Pancreas (tissue), 10 donors: ENCODE measurements at regions not wholly inside any gene's neighbourhood (a gene's known extent, or its start where the extent isn't known, plus 50 kb on each side); places are given as distances from the start of the nearest gene placed in this dataset.
A peak's percentile ranks its signal among the peaks of the same experiment; 100 is the strongest.
"Not testable (repeated sequence)": the region's sequence is repeated elsewhere in the genome, so short reads cannot be mapped to it uniquely, and the experiment has no call there.

ENCODE experiments used
- ATAC-seq, 4 donors: fragments of 200-7000 bp; cut with Tn5 transposase; one replicate each; pipeline versions ENCODE4 v1.8.0 to v1.9.1; 2020; ENCODE audit warnings: mild to moderate bottlenecking in 4 of 4, moderate library complexity in 4 of 4
- DNase-seq, 6 donors: peaks; one replicate each; pipeline ENCODE4 v3.0.0-alpha.2; 2020
- FAIRE-seq: peaks from 2 replicates; lab custom pipeline; 2012; peaks lifted over from hg19 to GRCh38; lab: Jason Lieb, UNC
- H3K27ac ChIP-seq, 4 donors: fragments of 200-600 bp; sonication (generic); 1 replicate in 3 of 4; 2 replicates in 1 of 4; pipeline versions ENCODE4 v1.5.0 to v1.8.0; 2020
- H3K27me3 ChIP-seq, 4 donors: fragments of 200-600 bp; one replicate each; pipeline ENCODE4 v1.8.0; 2021
- H3K36me3 ChIP-seq, 3 donors: fragments of 200-600 bp; sonication (generic) in 1 of 3; one replicate each; pipeline versions ENCODE4 v1.5.0 to v1.8.0; 2020 to 2021
- H3K4me1 ChIP-seq, 3 donors: fragments of 200-600 bp; one replicate each; pipeline ENCODE4 v1.8.0; 2021
- H3K4me3 ChIP-seq, 4 donors: fragments of 200-600 bp; sonication (generic) in 2 of 4; one replicate each; pipeline versions ENCODE4 v1.5.0 to v1.8.0; 2020 to 2021
- H3K9me3 ChIP-seq, 4 donors: fragments of 200-600 bp; one replicate each; pipeline ENCODE4 v1.8.0; 2021
- WGBS, 2 donors: extraction: QIAGEN DNeasy Blood & Tissue Kit; methylation state at CpG; one replicate each; pipeline ENCODE4 v1.1.7; 2013; 5-methylcytosine and 5-hydroxymethylcytosine counted together
- intact Hi-C, 3 donors: fragments of 100-400 bp; cut with DNase I; formaldehyde crosslinking; loops; one replicate each; pipeline versions ENCODE4 v1.11.1 to v1.14.2; 2022
- TF ChIP-seq, protein P1 (sequence below), 4 donors: fragments of 200-600 bp; sonication (generic) in 3 of 4; IDR thresholded peaks; one replicate each; pipeline versions ENCODE4 v1.5.0 to v1.8.0; 2021; ENCODE audit warnings: antibody characterized with exemption in 4 of 4
- donor health status: healthy with polysubstance abuse.
- donor health status: DM: no; HTN: no; CAD: no; lungs with moderate emphysema.
- donor health status: DM: no; HTN: no; CAD: no.
- donor health status: control.
- donor health status: control.
- donor health status: Bipolar disorder and iron deficiency.
- donor health status: DM: yes; HTN: yes; CAD: no.
- donor health status: DM: no; HTN: no; CAD: no.
- donor health status: DM: no; HTN: no; CAD: no.
- donor health status: DM: yes; HTN: yes; CAD: no.

DNA sequence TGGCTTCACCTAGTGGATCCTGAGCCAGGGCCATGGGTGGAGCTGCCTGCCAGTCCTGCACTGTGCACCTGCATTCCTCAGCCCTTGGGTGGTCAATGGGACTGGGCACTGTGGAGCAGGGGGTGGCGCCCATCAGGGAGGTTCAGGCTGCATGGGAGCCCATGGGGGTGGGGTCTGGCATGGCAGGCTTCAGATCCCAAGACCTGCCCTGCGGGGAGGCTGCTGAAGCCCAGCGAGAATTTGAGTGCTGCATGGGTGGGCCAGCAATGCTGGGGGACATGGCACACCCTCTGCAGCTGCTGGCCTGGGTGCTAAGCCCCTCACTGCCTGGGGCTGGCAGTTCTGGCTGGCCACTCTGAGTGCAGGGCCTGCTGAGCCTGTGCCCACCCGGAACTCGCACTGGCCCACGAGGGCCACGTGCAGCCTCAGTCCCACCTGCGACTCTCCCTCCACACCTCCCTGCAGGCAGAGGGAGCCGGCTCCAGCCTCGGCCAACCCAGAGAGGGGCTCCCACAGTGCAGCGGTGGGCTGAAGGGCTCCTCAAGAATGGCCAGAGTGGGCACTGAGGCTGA, 270.0 kb downstream of the CENPC start:
- TF ChIP-seq, protein P1, sequence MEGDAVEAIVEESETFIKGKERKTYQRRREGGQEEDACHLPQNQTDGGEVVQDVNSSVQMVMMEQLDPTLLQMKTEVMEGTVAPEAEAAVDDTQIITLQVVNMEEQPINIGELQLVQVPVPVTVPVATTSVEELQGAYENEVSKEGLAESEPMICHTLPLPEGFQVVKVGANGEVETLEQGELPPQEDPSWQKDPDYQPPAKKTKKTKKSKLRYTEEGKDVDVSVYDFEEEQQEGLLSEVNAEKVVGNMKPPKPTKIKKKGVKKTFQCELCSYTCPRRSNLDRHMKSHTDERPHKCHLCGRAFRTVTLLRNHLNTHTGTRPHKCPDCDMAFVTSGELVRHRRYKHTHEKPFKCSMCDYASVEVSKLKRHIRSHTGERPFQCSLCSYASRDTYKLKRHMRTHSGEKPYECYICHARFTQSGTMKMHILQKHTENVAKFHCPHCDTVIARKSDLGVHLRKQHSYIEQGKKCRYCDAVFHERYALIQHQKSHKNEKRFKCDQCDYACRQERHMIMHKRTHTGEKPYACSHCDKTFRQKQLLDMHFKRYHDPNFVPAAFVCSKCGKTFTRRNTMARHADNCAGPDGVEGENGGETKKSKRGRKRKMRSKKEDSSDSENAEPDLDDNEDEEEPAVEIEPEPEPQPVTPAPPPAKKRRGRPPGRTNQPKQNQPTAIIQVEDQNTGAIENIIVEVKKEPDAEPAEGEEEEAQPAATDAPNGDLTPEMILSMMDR (IDR thresholded peaks at IDR 0.05): no peak
- ATAC-seq: no peak
- Histone ChIP-seq H3K9me3 (no peaks in the 10 kb centered on the region), H3K36me3 (no peaks in the 10 kb centered on the region), H3K27ac (no peak overlapping the region), H3K27me3 (no peaks in the 10 kb centered on the region), H3K4me1 (no peaks in the 10 kb centered on the region), H3K4me3 (no peak overlapping the region)
- 77 to 92% methylated on average over 11 of the region's 11 CpGs for WGBS, 2 donors
- intact Hi-C loops: no loop called here
- FAIRE-seq: no peak
- peak in 1 of 6 donors; percentile 55 for DNase-seq

DNA sequence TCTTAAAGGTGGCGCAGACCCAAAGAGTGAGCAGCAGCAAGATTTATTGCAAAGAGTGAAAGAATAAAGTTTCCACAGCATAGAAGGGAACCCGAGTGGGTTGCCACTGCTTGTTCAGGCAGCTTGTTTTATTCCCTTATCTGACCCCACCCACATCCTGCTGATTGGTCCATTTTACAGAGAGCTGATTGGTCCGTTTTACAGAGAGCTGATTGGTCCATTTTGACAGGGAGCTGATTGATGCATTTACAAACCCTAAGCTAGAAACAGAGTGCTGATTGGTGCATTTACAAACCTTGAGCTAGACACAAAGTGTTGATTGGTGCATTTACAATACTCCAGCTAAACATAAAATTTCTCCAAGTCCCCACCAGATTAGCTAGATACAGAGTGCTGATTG, 270.6 kb downstream of the CENPC start:
- DNase-seq, H3K4me1 ChIP-seq, ATAC-seq, H3K4me3 ChIP-seq, H3K27me3 ChIP-seq, H3K27ac ChIP-seq, intact Hi-C loops, H3K36me3 ChIP-seq, FAIRE-seq, H3K9me3 ChIP-seq: not testable (repeated sequence)
- 49 to 61% methylated on average over 3 of the region's 3 CpGs for WGBS, 2 donors

DNA sequence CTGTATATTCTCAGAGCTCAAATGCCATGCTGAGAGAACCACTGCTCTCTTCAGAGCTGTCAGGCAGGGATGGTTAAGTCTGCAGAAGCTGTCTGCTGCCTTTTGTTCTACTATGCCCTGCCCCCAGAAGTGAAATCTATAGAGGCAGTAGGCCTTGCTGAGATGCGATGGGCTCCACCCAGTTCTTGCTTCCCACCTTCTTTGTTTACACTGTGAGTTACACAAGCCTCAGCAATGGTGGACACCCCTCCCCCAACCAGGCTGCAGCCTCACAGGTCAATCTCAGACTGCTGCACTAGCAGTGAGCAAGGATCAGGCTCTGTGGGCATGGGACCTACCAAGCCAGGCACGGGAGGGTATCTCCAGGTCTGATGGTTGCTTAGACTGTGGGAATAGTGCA, 271.6 kb downstream of the CENPC start:
- H3K4me1 ChIP-seq: no peaks in the 10 kb centered on the region
- H3K27ac ChIP-seq: no peak overlapping the region
- FAIRE-seq: no peak
- intact Hi-C loops: no loop called here
- 36 to 40% methylated on average over 2 of the region's 2 CpGs for WGBS, 2 donors
- H3K9me3 ChIP-seq: no peaks in the 10 kb centered on the region
- no peaks in the 10 kb centered on the region for H3K36me3 ChIP-seq
- TF ChIP-seq, protein P1 (IDR thresholded peaks at IDR 0.05): no peak
- DNase-seq: no peak
- H3K27me3 ChIP-seq: no peaks in the 10 kb centered on the region
- no peak for ATAC-seq
- no peak overlapping the region for H3K4me3 ChIP-seq

DNA sequence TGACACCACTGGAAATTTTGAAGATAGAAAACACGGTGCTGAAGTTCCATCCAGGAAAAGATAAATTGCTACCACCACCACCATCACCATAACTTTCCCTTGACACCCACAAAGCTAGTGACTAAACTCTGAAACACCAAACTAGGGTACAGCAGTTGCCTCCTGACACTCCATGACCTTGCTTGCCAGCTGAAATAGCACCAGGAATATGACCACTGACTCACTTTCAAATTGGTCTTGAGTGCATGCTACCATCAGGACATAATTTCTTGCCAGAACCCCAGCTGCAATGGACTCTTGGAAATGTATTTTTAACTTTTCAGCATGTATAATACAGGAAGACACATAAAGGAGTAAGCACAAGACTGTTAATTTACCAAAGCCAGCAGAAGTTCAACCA, 283.3 kb downstream of the CENPC start:
- 55 to 56% methylated on average over 1 of the region's 1 CpG for WGBS, 2 donors
- no peak for DNase-seq
- TF ChIP-seq, protein P1 (IDR thresholded peaks at IDR 0.05): no peak
- no peak for FAIRE-seq
- H3K27me3 ChIP-seq: no peaks in the 10 kb centered on the region
- no peaks in the 10 kb centered on the region for H3K4me1 ChIP-seq
- no peak for ATAC-seq
- no peak overlapping the region for H3K4me3 ChIP-seq
- no peaks in the 10 kb centered on the region for H3K9me3 ChIP-seq
- no peaks in the 10 kb centered on the region for H3K36me3 ChIP-seq
- intact Hi-C loops: no loop called here
- H3K27ac ChIP-seq: no peak overlapping the region

DNA sequence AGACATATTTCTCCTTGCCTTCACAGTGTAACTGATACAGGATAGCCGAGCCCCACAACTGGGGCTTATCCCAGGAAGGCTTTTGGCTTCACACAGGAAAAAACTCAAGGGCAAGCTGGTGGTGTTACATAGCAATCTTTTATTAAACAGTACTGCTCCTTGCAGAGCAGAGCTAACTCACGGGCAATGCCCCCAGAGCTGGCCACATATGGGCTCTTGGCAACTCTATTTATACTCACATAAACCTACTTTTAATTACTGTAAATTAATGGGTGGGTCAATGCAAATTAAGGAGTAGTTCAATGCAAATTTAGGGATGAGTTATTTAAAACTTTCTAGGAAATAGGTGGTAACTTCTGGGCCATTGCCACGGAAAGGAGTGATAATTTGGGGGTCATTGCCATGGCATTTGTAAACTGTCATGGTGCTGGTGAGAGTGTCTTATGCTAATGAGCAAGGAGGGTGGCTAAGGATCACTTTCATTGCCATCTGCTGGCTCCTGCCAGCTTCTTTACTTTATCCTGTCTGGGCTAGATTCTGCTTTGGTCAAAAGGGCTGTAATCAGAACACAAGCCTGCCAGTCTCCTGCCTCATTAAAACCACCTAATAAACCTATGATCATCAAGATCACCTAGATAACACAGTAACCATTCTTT, 288.8 kb downstream of the CENPC start:
- Histone ChIP-seq H3K4me3 (no peak overlapping the region), H3K27ac (no peak overlapping the region), H3K9me3 (no peaks in the 10 kb centered on the region), H3K36me3 (no peaks in the 10 kb centered on the region), H3K27me3 (no peaks in the 10 kb centered on the region), H3K4me1 (no peaks in the 10 kb centered on the region)
- intact Hi-C loops: no loop called here
- 35 to 50% methylated on average over 3 of the region's 3 CpGs for WGBS, 2 donors
- DNase-seq: no peak
- ATAC-seq: no peak
- no peak for FAIRE-seq
- TF ChIP-seq, protein P1 (IDR thresholded peaks at IDR 0.05): no peak
